H1 (cell line): ENCODE measurements at regions not wholly inside any gene's neighbourhood (a gene's known extent, or its start where the extent isn't known, plus 50 kb on each side); places are given as distances from the start of the nearest gene placed in this dataset.
"Not testable (repeated sequence)": the region's sequence is repeated elsewhere in the genome, so short reads cannot be mapped to it uniquely, and the experiment has no call there.

Experiments used
- CTCF ChIA-PET: fragments of 300-600 bp; sonication (Branson Sonifier 250); formaldehyde crosslinking; loops from one replicate; lab custom pipeline; 2021; ENCODE audit not compliant: partially characterized antibody; lab: Charles Lee
- POLR2A ChIA-PET: fragments of 300-600 bp; sonication (Branson Sonifier 250); formaldehyde crosslinking; loops from one replicate; lab custom pipeline; 2021; ENCODE audit warnings: inconsistent platforms; ENCODE audit not compliant: partially characterized antibody; lab: Charles Lee
- DNase-seq, 2 experiments: peaks; one replicate each; pipeline versions ENCODE4 v3.0.0 to v3.0.0-alpha.2; 2010 to 2022; ENCODE audit warnings: low spot score in 2 of 2, low read depth in 1 of 2, mixed read lengths in 1 of 2
- FAIRE-seq: peaks from 2 replicates; lab custom pipeline; 2011; peaks lifted over from hg19 to GRCh38; lab: Jason Lieb, UNC
- H2AFZ ChIP-seq: 2 replicates; pipeline ENCODE4 v1.8.1; 2012; ENCODE audit warnings: low read length, inconsistent platforms
- H2AK5ac ChIP-seq: 2 replicates; pipeline ENCODE4 v1.6.1; 2013; ENCODE audit warnings: low read depth, low read length
- H2BK120ac ChIP-seq: replicated peaks from 2 replicates; pipeline ENCODE3; 2013; ENCODE audit warnings: low read depth, low read length, inconsistent platforms
- H2BK12ac ChIP-seq: 2 replicates; pipeline ENCODE4 v1.6.1; 2013; ENCODE audit warnings: low read depth, low read length
- H2BK15ac ChIP-seq: 2 replicates; pipeline ENCODE4 v1.6.1; 2013; ENCODE audit warnings: low read length
- H2BK20ac ChIP-seq: 2 replicates; pipeline ENCODE4 v1.6.1; 2013; ENCODE audit warnings: low read length
- H2BK5ac ChIP-seq: 2 replicates; pipeline ENCODE4 v1.6.1; 2013; ENCODE audit warnings: low read depth, low read length
- H3K14ac ChIP-seq: 2 replicates; pipeline ENCODE4 v1.6.1; 2013; ENCODE audit warnings: inconsistent platforms; ENCODE audit not compliant: insufficient read length
- H3K18ac ChIP-seq: 2 replicates; pipeline ENCODE4 v1.6.1; 2013; ENCODE audit warnings: low read length; ENCODE audit errors: extremely low read depth
- H3K23ac ChIP-seq: 2 replicates; pipeline ENCODE4 v1.6.1; 2013; ENCODE audit warnings: inconsistent platforms; ENCODE audit not compliant: insufficient read length
- H3K23me2 ChIP-seq: 2 replicates; pipeline ENCODE4 v1.6.1; 2013; ENCODE audit warnings: low read depth, low read length
- H3K27ac ChIP-seq: 2 replicates; pipeline ENCODE4 v1.6.1; 2011; ENCODE audit warnings: low read depth, low read length, inconsistent platforms
- H3K27me3 ChIP-seq, 4 experiments: replicated peaks in 1 of 4; 1 replicate in 1 of 4; 2 replicates in 3 of 4; pipeline versions ENCODE4 v1.6.1 to v1.8.1; 2011 to 2013; ENCODE audit warnings: low read length in 3 of 4, mild to moderate bottlenecking in 3 of 4, inconsistent platforms in 2 of 4, mixed read lengths in 2 of 4, moderate library complexity in 1 of 4; ENCODE audit not compliant: control insufficient read depth in 3 of 4, insufficient read depth in 3 of 4; ENCODE audit errors: extremely low read depth in 1 of 4
- H3K36me3 ChIP-seq, 4 experiments: 2 replicates each; pipeline versions ENCODE4 v1.6.1 to v1.8.1; 2011 to 2013; ENCODE audit warnings: mild to moderate bottlenecking in 4 of 4, low read length in 3 of 4, moderate library complexity in 2 of 4, control low read depth in 1 of 4, inconsistent platforms in 1 of 4; ENCODE audit not compliant: insufficient read depth in 4 of 4, control insufficient read depth in 2 of 4
- H3K4ac ChIP-seq: replicated peaks from 2 replicates; pipeline ENCODE3; 2013; ENCODE audit warnings: low read length, low read depth, mixed read lengths, inconsistent platforms; ENCODE audit not compliant: insufficient read length
- H3K4me1 ChIP-seq, 4 experiments: replicated peaks in 1 of 4; 1 replicate in 1 of 4; 2 replicates in 3 of 4; pipeline versions ENCODE4 v1.6.1 to v1.8.1; 2011 to 2013; ENCODE audit warnings: low read length in 3 of 4, inconsistent platforms in 2 of 4, mixed read lengths in 1 of 4; ENCODE audit not compliant: insufficient read depth in 4 of 4, control insufficient read depth in 3 of 4
- H3K4me2 ChIP-seq, 2 experiments: 2 replicates each; pipeline versions ENCODE4 v1.6.1 to v1.8.1; 2011 to 2013; ENCODE audit warnings: low read depth in 2 of 2, low read length in 2 of 2, control low read depth in 1 of 2, inconsistent platforms in 1 of 2, mild to moderate bottlenecking in 1 of 2; ENCODE audit not compliant: insufficient read depth in 1 of 2
- H3K4me3 ChIP-seq, 4 experiments: fragments of 200-600, 300-600 bp in 1 of 4; sonication (generic), shearing (Covaris generic), sonication (Bioruptor Twin) in 1 of 4; 2 replicates each; pipeline versions ENCODE4 v1.5.1 to v1.8.1; 2011 to 2016; ENCODE audit warnings: low read length in 4 of 4, low read depth in 3 of 4, control low read depth in 2 of 4, inconsistent platforms in 2 of 4, mild to moderate bottlenecking in 2 of 4, mixed read lengths in 1 of 4, moderate library complexity in 1 of 4; ENCODE audit not compliant: insufficient read depth in 2 of 4; ENCODE audit errors: extremely low read depth in 1 of 4
- H3K56ac ChIP-seq: replicated peaks from 2 replicates; pipeline ENCODE3; 2013; ENCODE audit warnings: low read depth, mild to moderate bottlenecking, mixed read lengths, low read length, inconsistent platforms; ENCODE audit not compliant: insufficient read length
- H3K79me1 ChIP-seq: 2 replicates; pipeline ENCODE4 v1.6.1; 2013; ENCODE audit warnings: low read depth, low read length, control low read depth
- H3K79me2 ChIP-seq, 2 experiments: 2 replicates each; pipeline versions ENCODE4 v1.6.1 to v1.8.1; 2012 to 2013; ENCODE audit warnings: low read length in 2 of 2, mild to moderate bottlenecking in 2 of 2, inconsistent platforms in 1 of 2; ENCODE audit not compliant: insufficient read depth in 2 of 2, control insufficient read depth in 1 of 2
- H3K9ac ChIP-seq, 4 experiments: replicated peaks in 1 of 4; 1 replicate in 1 of 4; 2 replicates in 3 of 4; pipeline versions ENCODE4 v1.6.1 to v1.8.1; 2011 to 2013; ENCODE audit warnings: low read depth in 3 of 4, low read length in 3 of 4, control low read depth in 2 of 4, mild to moderate bottlenecking in 2 of 4, moderate library complexity in 2 of 4, inconsistent platforms in 1 of 4; ENCODE audit errors: extremely low read depth in 1 of 4
- H3K9me3 ChIP-seq, 2 experiments: 2 replicates each; pipeline versions ENCODE4 v1.6.1 to v1.8.1; 2012 to 2013; ENCODE audit warnings: mild to moderate bottlenecking in 2 of 2, moderate library complexity in 2 of 2, control low read depth in 1 of 2, inconsistent platforms in 1 of 2, low read depth in 1 of 2, low read length in 1 of 2, mixed read lengths in 1 of 2; ENCODE audit not compliant: insufficient read depth in 2 of 2
- H4K20me1 ChIP-seq, 2 experiments: replicated peaks in 1 of 2; 2 replicates each; pipeline versions ENCODE3 to v1.8.1; 2011 to 2013; ENCODE audit warnings: inconsistent platforms in 2 of 2, low read length in 2 of 2, mild to moderate bottlenecking in 1 of 2; ENCODE audit not compliant: insufficient read depth in 2 of 2, control insufficient read depth in 1 of 2
- H4K5ac ChIP-seq: 2 replicates; pipeline ENCODE4 v1.6.1; 2013; ENCODE audit warnings: low read length, low read depth, mixed read lengths, inconsistent platforms; ENCODE audit not compliant: insufficient read length
- H4K8ac ChIP-seq: 2 replicates; pipeline ENCODE4 v1.8.0; 2013; ENCODE audit warnings: mild to moderate bottlenecking, moderate library complexity, low read length, inconsistent platforms; ENCODE audit not compliant: insufficient read depth; ENCODE audit errors: extremely low read depth
- H4K91ac ChIP-seq: replicated peaks from 2 replicates; pipeline ENCODE3; 2013; ENCODE audit warnings: low read length, mixed read lengths, inconsistent platforms; ENCODE audit not compliant: insufficient read length
- SIN3A ChIP-seq, 2 experiments: IDR thresholded peaks in 1 of 2; conservative IDR thresholded peaks in 1 of 2; 2 replicates each; pipeline ENCODE4 v1.6.1; 2011 to 2012; ENCODE audit warnings: low read length in 2 of 2, improper control_type of control experiment in 1 of 2, low read depth in 1 of 2, mild to moderate bottlenecking in 1 of 2
- SIX5 ChIP-seq: IDR thresholded peaks from 2 replicates; pipeline ENCODE4 v1.6.1; 2011; ENCODE audit warnings: mild to moderate bottlenecking, low read depth, low read length
- WGBS, 2 experiments: shearing (Covaris generic) in 1 of 2; methylation state at CpG; one replicate each; pipeline versions ENCODE4 v1.1.6 to v1.1.7; 2013 to 2015; ENCODE audit warnings: low lambda C conversion rate in 2 of 2, mixed read lengths in 2 of 2, inconsistent platforms in 1 of 2, low coverage in 1 of 2, missing lambda C conversion rate in 1 of 2; ENCODE audit not compliant: insufficient replicate concordance in 2 of 2, insufficient coverage in 1 of 2, insufficient read length in 1 of 2; ENCODE audit errors: extremely low coverage in 1 of 2, missing lambda C conversion rate in 1 of 2; 5-methylcytosine and 5-hydroxymethylcytosine counted together

- H3K14ac ChIP-seq: no peak overlapping the region
- H2BK120ac ChIP-seq: no peak overlapping the region
- no peak overlapping the region for H4K8ac ChIP-seq
- H3K79me1 ChIP-seq: no peaks in the 10 kb centered on the region
- H3K27me3 ChIP-seq: no peaks in the 10 kb centered on the region
- no peak overlapping the region for H3K56ac ChIP-seq
- H3K4me3 ChIP-seq: no peak overlapping the region
- no peaks in the 10 kb centered on the region for H3K23me2 ChIP-seq
- no peak overlapping the region for H2BK5ac ChIP-seq
- no peaks in the 10 kb centered on the region for H4K20me1 ChIP-seq
- no peaks in the 10 kb centered on the region for H3K36me3 ChIP-seq
- no peak overlapping the region for H3K18ac ChIP-seq
- no peak overlapping the region for H3K27ac ChIP-seq
- no peak for DNase-seq
- no peak overlapping the region for H3K4me2 ChIP-seq
- H2BK15ac ChIP-seq: no peak overlapping the region
- no peak overlapping the region for H2BK20ac ChIP-seq
- H2AK5ac ChIP-seq: no peak overlapping the region
- TF ChIP-seq SIX5: no peak
- TF ChIP-seq SIN3A (conservative IDR thresholded peaks at IDR 0.05 in 1 of 2, IDR thresholded peaks at IDR 0.05 in 1 of 2; ENCODE audit: low read depth in 1 of 2, low read length in 2 of 2): no peak
- ChIA-PET CTCF (no interaction called here), POLR2A (no interaction called here)
- H3K4ac ChIP-seq: no peak overlapping the region
- no peak overlapping the region for H2BK12ac ChIP-seq
- WGBS, 2 experiments: 100% methylated on average over 1 of the region's 1 CpG; no CpG with 5 or more reads in 1 of the 2 experiments
- no peaks in the 10 kb centered on the region for H3K4me1 ChIP-seq
- FAIRE-seq: no peak
- no peak overlapping the region for H3K23ac ChIP-seq
- no peak overlapping the region for H2AFZ ChIP-seq
- no peak overlapping the region for H4K5ac ChIP-seq
- no peak overlapping the region for H3K9ac ChIP-seq
- H3K9me3 ChIP-seq: no peaks in the 10 kb centered on the region
- no peaks in the 10 kb centered on the region for H3K79me2 ChIP-seq
- H4K91ac ChIP-seq: no peak overlapping the region
Observed at GRCh38 chrX:131170148-131170547, 112.0 kb downstream of the ARHGAP36 start.

- H3K27me3 ChIP-seq, H2BK5ac ChIP-seq, POLR2A ChIA-PET, H3K56ac ChIP-seq, H3K23ac ChIP-seq, H3K4me3 ChIP-seq, H2BK20ac ChIP-seq, H4K91ac ChIP-seq, H3K4me2 ChIP-seq, H2BK15ac ChIP-seq, CTCF ChIA-PET, H4K8ac ChIP-seq, H3K14ac ChIP-seq, H4K5ac ChIP-seq, H4K20me1 ChIP-seq, H3K79me2 ChIP-seq, H3K36me3 ChIP-seq, H2AFZ ChIP-seq, H3K9me3 ChIP-seq, H3K27ac ChIP-seq, H2BK12ac ChIP-seq, H3K4me1 ChIP-seq, DNase-seq, H3K4ac ChIP-seq, H2BK120ac ChIP-seq, FAIRE-seq, H3K23me2 ChIP-seq, H3K79me1 ChIP-seq, H3K9ac ChIP-seq, H3K18ac ChIP-seq, H2AK5ac ChIP-seq: not testable (repeated sequence)
- 86% methylated on average over 3 of the region's 4 CpGs; no CpG with 5 or more reads in 1 of the 2 experiments for WGBS, 2 experiments
Observed at GRCh38 chrX:131163645-131164044, 105.5 kb downstream of the ARHGAP36 start.
